Transverse colon (tissue), 4 donors: ENCODE measurements at regions not wholly inside any gene's neighbourhood (a gene's known extent, or its start where the extent isn't known, plus 50 kb on each side); places are given as distances from the start of the nearest gene placed in this dataset.
A peak's percentile ranks its signal among the peaks of the same experiment; 100 is the strongest.

Experiments used
- DNase-seq: peaks from one replicate; pipeline ENCODE4 v3.0.0-alpha.2; 2019
- H3K27ac ChIP-seq, 4 donors: fragments of 200-600 bp; sonication (generic); 2 replicates each; pipeline ENCODE4 v1.5.1; 2016 to 2018; ENCODE audit warnings: inconsistent platforms in 4 of 4
- H3K27me3 ChIP-seq: fragments of 200-600 bp; sonication (generic); 2 replicates; pipeline ENCODE4 v1.5.1; 2017; ENCODE audit warnings: inconsistent platforms
- H3K36me3 ChIP-seq, 4 donors: fragments of 200-600 bp; sonication (generic); 2 replicates each; pipeline ENCODE4 v1.5.1; 2017 to 2019; ENCODE audit warnings: inconsistent platforms in 4 of 4
- H3K4me1 ChIP-seq, 4 donors: fragments of 200-600 bp; sonication (generic); 2 replicates each; pipeline ENCODE4 v1.5.1; 2017 to 2020; ENCODE audit warnings: inconsistent platforms in 4 of 4
- H3K4me3 ChIP-seq, 4 donors: fragments of 200-600 bp; sonication (generic); 1 replicate in 1 of 4; 2 replicates in 3 of 4; pipeline versions ENCODE4 v1.5.1 to v1.6.1; 2017 to 2019; ENCODE audit warnings: inconsistent platforms in 4 of 4
- H3K9me3 ChIP-seq, 2 donors: fragments of 200-600 bp; sonication (generic); 2 replicates each; pipeline ENCODE4 v1.5.1; 2017 to 2019; ENCODE audit warnings: inconsistent platforms in 2 of 2
- CTCF ChIP-seq, 5 experiments: fragments of 200-600 bp in 3 of 5; fragments of 450-650 bp in 2 of 5; sonication (generic) in 3 of 5; IDR thresholded peaks; 1 replicate in 2 of 5; 2 replicates in 3 of 5; pipeline ENCODE4 v1.5.1; 2016 to 2017; ENCODE audit warnings: antibody characterized with exemption in 5 of 5, inconsistent platforms in 3 of 5, mild to moderate bottlenecking in 2 of 5, moderate library complexity in 1 of 5
- EP300 ChIP-seq: sonication (generic); formaldehyde crosslinking; IDR thresholded peaks from one replicate; pipeline ENCODE4 v1.6.1; 2017; ENCODE audit warnings: antibody characterized with exemption, low read depth
- POLR2A ChIP-seq: fragments of 450-650 bp; IDR thresholded peaks from one replicate; pipeline ENCODE4 v1.6.1; 2016; ENCODE audit warnings: antibody characterized with exemption, mild to moderate bottlenecking, moderate library complexity
- POLR2AphosphoS5 ChIP-seq, 3 donors: sonication (generic); formaldehyde crosslinking; IDR thresholded peaks; one replicate each; pipeline ENCODE4 v1.6.1; 2016; ENCODE audit warnings: antibody characterized with exemption in 3 of 3
- WGBS, 2 donors: methylation state at CpG; one replicate each; pipeline ENCODE4 v1.1.5; 2018; ENCODE audit warnings: low coverage in 1 of 2; 5-methylcytosine and 5-hydroxymethylcytosine counted together
- in situ Hi-C, 4 donors: fragments of 200-750 bp; cut with MboI; loops; one replicate each; pipeline versions ENCODE4 v1.15.0 to v1.15.1; 2017; ENCODE audit warnings: low sequenced_read_pairs in 3 of 4, low pct_ligation_motif_present in 1 of 4, low pct_unique_long_range_greater_than_20kb in 1 of 4
- intact Hi-C: fragments of 100-400 bp; cut with DNase I; formaldehyde crosslinking; loops from one replicate; pipeline ENCODE4 v1.15.1; 2023; ENCODE audit warnings: low total_unique reads

DNA sequence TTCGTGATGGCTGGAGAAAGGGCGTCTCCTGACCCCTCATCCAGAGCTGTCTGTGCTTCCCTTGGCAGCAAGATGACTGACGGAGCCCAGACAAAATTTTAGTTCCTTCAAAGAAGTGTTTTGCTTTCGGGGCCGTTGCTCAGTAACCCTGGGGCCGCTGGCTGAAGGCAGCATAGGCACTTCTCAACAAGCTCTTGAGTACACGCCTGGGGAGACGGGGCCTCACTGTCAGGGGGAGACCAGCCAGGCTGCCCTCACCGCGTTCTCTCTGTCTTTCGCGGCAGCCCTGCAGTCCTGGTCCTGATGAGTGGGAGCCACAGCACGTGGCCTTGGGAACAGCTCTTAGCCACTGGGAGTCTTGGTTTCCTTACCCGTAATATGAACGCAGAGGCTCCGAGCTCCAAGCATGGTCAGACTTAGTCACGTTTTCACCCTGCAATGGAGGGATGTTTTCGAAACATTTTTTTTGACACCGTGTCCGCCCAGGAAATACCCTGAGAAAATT lies 86.0 kb downstream of the IRF8 start:
- intact Hi-C loops (loop anchor here (5.0 kb wide), 1 partner anchor 163 kb away; no protein-coding TSS in a partner anchor), in situ Hi-C loops (loop anchor here (5.0 to 10.0 kb wide), 2 partner anchors 160 to 163 kb away; no protein-coding TSS in a partner anchor)
- Histone ChIP-seq H3K9me3 (no peaks in the 10 kb centered on the region), H3K4me3 (peak overlapping the region in 1 of 4 donors; percentile 20), H3K27ac (peak overlapping the region; percentile 39 to 73 (median 60)), H3K4me1 (peaks cover 4 to 57% (median 26%) of the 10 kb centered on the region in 4 donors), H3K36me3 (no peaks in the 10 kb centered on the region), H3K27me3 (peaks cover 6% of the 10 kb centered on the region)
- DNase-seq = peak; percentile 47
- TF ChIP-seq POLR2A = no peak
- TF ChIP-seq EP300 = no peak
- TF ChIP-seq POLR2AphosphoS5 (IDR thresholded peaks at IDR 0.05) = no peak
- TF ChIP-seq CTCF (IDR thresholded peaks at IDR 0.05) = no peak
- 41 to 50% methylated on average over 2 to 20 of the region's 20 CpGs for WGBS, 2 donors

GRCh38 chr16:85986931-85987749 lies 88.2 kb downstream of the IRF8 start:
- intact Hi-C loops (loop anchor here (5.0 kb wide), 1 partner anchor 165 kb away; no protein-coding TSS in a partner anchor), in situ Hi-C loops (loop anchor here (5.0 to 10.0 kb wide), 2 partner anchors 162 to 165 kb away; no protein-coding TSS in a partner anchor)
- WGBS, 2 donors = 27% methylated on average over 11 of the region's 12 CpGs; no CpG with 5 or more reads in 1 of the 2 donors
- DNase-seq = peak; percentile 50
- no peaks in the 10 kb centered on the region for H3K9me3 ChIP-seq
- H3K4me3 ChIP-seq = peak overlapping the region in 1 of 4 donors; percentile 28
- peaks cover 6% of the 10 kb centered on the region for H3K27me3 ChIP-seq
- H3K36me3 ChIP-seq = no peaks in the 10 kb centered on the region
- H3K4me1 ChIP-seq = peaks cover 4 to 52% (median 25%) of the 10 kb centered on the region in 4 donors
- TF ChIP-seq CTCF (IDR thresholded peaks at IDR 0.05) (peak; percentile 49 to 64 (median 62)), POLR2A (peak; percentile 26), POLR2AphosphoS5 (IDR thresholded peaks at IDR 0.05) (no peak), EP300 (no peak)
- peak overlapping the region; percentile 39 to 73 (median 66) for H3K27ac ChIP-seq

DNA sequence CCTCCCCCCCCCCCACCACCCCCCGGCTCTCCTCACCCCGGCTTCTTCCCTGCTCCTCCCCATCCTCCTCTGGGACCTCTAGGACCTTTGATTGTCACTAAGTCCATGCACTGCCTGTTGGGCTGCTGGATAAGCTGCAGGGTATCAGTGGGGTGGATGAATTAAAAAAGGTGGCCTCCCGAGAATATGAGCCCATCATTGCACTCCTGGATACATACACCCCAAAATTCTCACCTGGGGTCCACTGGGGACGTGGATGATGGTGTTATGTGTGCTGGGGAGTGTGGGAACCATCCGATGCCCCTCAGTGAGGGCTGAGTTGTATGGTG lies 88.8 kb downstream of the IRF8 start:
- peak; percentile 1 for DNase-seq
- no peak overlapping the region for H3K27ac ChIP-seq
- in situ Hi-C loops (loop anchor here (5.0 to 10.0 kb wide), 2 partner anchors 163 to 165 kb away; no protein-coding TSS in a partner anchor), intact Hi-C loops (loop anchor here (5.0 kb wide), 1 partner anchor 165 kb away; no protein-coding TSS in a partner anchor)
- H3K9me3 ChIP-seq = no peaks in the 10 kb centered on the region
- WGBS, 2 donors = 49 to 60% methylated on average over 1 to 5 of the region's 5 CpGs
- TF ChIP-seq EP300 = no peak
- TF ChIP-seq POLR2A = no peak
- peak in 2 of 5 experiments; percentile 8 to 23 for TF ChIP-seq CTCF (IDR thresholded peaks at IDR 0.05)
- no peak for TF ChIP-seq POLR2AphosphoS5 (IDR thresholded peaks at IDR 0.05)
- no peaks in the 10 kb centered on the region for H3K36me3 ChIP-seq
- no peak overlapping the region for H3K4me3 ChIP-seq
- peaks cover 4 to 46% (median 25%) of the 10 kb centered on the region in 4 donors for H3K4me1 ChIP-seq
- H3K27me3 ChIP-seq = peaks cover 6% of the 10 kb centered on the region

DNA sequence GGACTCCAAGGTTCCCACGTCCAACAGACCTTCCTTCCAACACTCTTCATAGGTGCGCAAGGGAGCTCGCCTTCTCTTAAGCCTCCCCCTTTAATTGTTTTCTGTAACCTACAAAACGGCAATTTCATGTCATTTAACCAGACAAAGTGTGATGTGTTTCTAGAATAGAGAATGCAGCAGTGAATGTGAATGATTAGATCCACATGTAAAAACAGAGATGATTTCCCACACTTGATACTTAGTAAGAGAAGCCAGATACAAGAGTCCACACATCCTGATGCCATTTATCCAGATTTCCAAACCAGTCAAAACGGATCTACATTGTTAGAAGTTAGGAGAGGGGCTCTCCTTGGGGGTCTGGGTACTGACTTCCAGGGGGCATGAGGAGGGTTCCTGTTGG lies 89.3 kb downstream of the IRF8 start:
- in situ Hi-C loops = loop anchor here (5.0 to 10.0 kb wide), 2 partner anchors 164 to 166 kb away; no protein-coding TSS in a partner anchor
- no peak for TF ChIP-seq POLR2A
- TF ChIP-seq POLR2AphosphoS5 (IDR thresholded peaks at IDR 0.05) = no peak
- TF ChIP-seq EP300 = no peak
- TF ChIP-seq CTCF (IDR thresholded peaks at IDR 0.05) = no peak
- no peaks in the 10 kb centered on the region for H3K36me3 ChIP-seq
- H3K4me3 ChIP-seq = no peak overlapping the region
- intact Hi-C loops = loop anchor here (5.0 kb wide), 1 partner anchor 166 kb away; no protein-coding TSS in a partner anchor
- peak; percentile 1 for DNase-seq
- 86 to 100% methylated on average over 4 to 5 of the region's 5 CpGs for WGBS, 2 donors
- no peaks in the 10 kb centered on the region for H3K9me3 ChIP-seq
- peaks cover 4 to 40% (median 25%) of the 10 kb centered on the region in 4 donors for H3K4me1 ChIP-seq
- H3K27me3 ChIP-seq = peaks cover 6% of the 10 kb centered on the region
- H3K27ac ChIP-seq = no peak overlapping the region
